GM12878 (cell line): ENCODE measurements at regions not wholly inside any gene's neighbourhood (a gene's known extent, or its start where the extent isn't known, plus 50 kb on each side); places are given as distances from the start of the nearest gene placed in this dataset.

ENCODE experiments used
- ATAC-seq: fragments of 200-7000 bp; cut with Tn5 transposase; 3 replicates; pipeline ENCODE4 v1.9.1; 2020; ENCODE audit warnings: mild to moderate bottlenecking, moderate library complexity
- BruUV-seq: library from RNA; stranded (reverse); fragments of 400-500 nt; replicated peaks from 2 replicates; lab custom pipeline; 2021; lab: Mats Ljungman, UMichigan
- CTCF ChIA-PET: fragments of 300-600 bp; sonication (Branson Sonifier 250); formaldehyde crosslinking; extraction: SDS; loops from one replicate; lab custom pipeline; 2021; ENCODE audit warnings: inconsistent platforms; lab: Yijun Ruan, JAX
- POLR2A ChIA-PET: fragments of 350-600 bp; formaldehyde crosslinking; extraction: SDS; loops from one replicate; lab custom pipeline; 2021; ENCODE audit warnings: inconsistent platforms; lab: Charles Lee
- RAD21 ChIA-PET: fragments of 300-600 bp; sonication (Branson Sonifier 250); formaldehyde crosslinking; loops from one replicate; lab custom pipeline; 2023; ENCODE audit warnings: antibody characterized with exemption; ENCODE audit not compliant: unreplicated experiment; lab: Charles Lee
- SMC1A ChIA-PET: fragments of 300-600 bp; sonication (Branson Sonifier 250); formaldehyde crosslinking; loops from one replicate; lab custom pipeline; 2023; ENCODE audit not compliant: unreplicated experiment, uncharacterized antibody; lab: Charles Lee
- DNase-seq: peaks from one replicate; pipeline ENCODE4 v3.0.0-alpha.2; 2011; ENCODE audit warnings: low read depth, low spot score
- FAIRE-seq: peaks from 3 replicates; lab custom pipeline; 2011; peaks lifted over from hg19 to GRCh38; lab: Jason Lieb, UNC
- H2AFZ ChIP-seq: 2 replicates; pipeline ENCODE4 v1.6.0; 2011; ENCODE audit warnings: low read depth, low read length, control low read depth; ENCODE audit not compliant: control insufficient read depth
- H3K27ac ChIP-seq: 2 replicates; pipeline ENCODE4 v1.5.1; 2011; ENCODE audit warnings: control low read depth; ENCODE audit not compliant: control insufficient read depth, insufficient read depth
- H3K27me3 ChIP-seq, 2 experiments: replicated peaks in 1 of 2; 2 replicates each; pipeline versions ENCODE4 v1.6.0 to v1.6.1; 2011; ENCODE audit warnings: low read length in 1 of 2; ENCODE audit not compliant: control insufficient read depth in 2 of 2, insufficient read depth in 2 of 2
- H3K36me3 ChIP-seq, 2 experiments: 2 replicates each; pipeline ENCODE4 v1.5.1; 2011; ENCODE audit warnings: low read length in 1 of 2; ENCODE audit not compliant: control insufficient read depth in 2 of 2, insufficient read depth in 2 of 2
- H3K4me1 ChIP-seq: 2 replicates; pipeline ENCODE4 v1.6.1; 2011; ENCODE audit warnings: mild to moderate bottlenecking, low read length, moderate library complexity, mixed read lengths; ENCODE audit not compliant: control insufficient read depth, insufficient read depth
- H3K4me2 ChIP-seq: 2 replicates; pipeline ENCODE4 v1.6.0; 2011; ENCODE audit warnings: control low read depth; ENCODE audit not compliant: control insufficient read depth, insufficient read depth
- H3K4me3 ChIP-seq: fragments of 200-600 bp; sonication (generic); 2 replicates; pipeline ENCODE4 v1.5.1; 2016
- H3K79me2 ChIP-seq: 2 replicates; pipeline ENCODE4 v1.6.0; 2011; ENCODE audit warnings: low read length; ENCODE audit not compliant: control insufficient read depth, insufficient read depth
- H3K9ac ChIP-seq: 2 replicates; pipeline ENCODE4 v1.8.0; 2011; ENCODE audit warnings: low read length, control low read depth, mixed read lengths; ENCODE audit not compliant: control insufficient read depth, insufficient read depth
- H3K9me3 ChIP-seq: replicated peaks from 3 replicates; pipeline ENCODE4 v1.5.1; 2011; ENCODE audit warnings: mild to moderate bottlenecking, low read length; ENCODE audit not compliant: control insufficient read depth, insufficient read depth
- H4K20me1 ChIP-seq: 2 replicates; pipeline ENCODE4 v1.6.0; 2011; ENCODE audit not compliant: control insufficient read depth, insufficient read depth
- CREM ChIP-seq: IDR thresholded peaks from 2 replicates; pipeline ENCODE4 v1.6.1; 2014; ENCODE audit warnings: antibody characterized with exemption, low read depth
- E2F4 ChIP-seq: IDR thresholded peaks from 2 replicates; pipeline ENCODE4 v1.6.1; 2012; ENCODE audit warnings: low read depth, low read length, improper control_type of control experiment
- ELK1 ChIP-seq: IDR thresholded peaks from 2 replicates; pipeline ENCODE4 v1.6.1; 2012; ENCODE audit warnings: low read depth, low read length, improper control_type of control experiment
- EZH2 ChIP-seq: IDR thresholded peaks from 2 replicates; pipeline ENCODE4 v1.6.1; 2012; ENCODE audit warnings: low read depth, mild to moderate bottlenecking, control low read depth, inconsistent platforms, low read length, borderline replicate concordance; ENCODE audit not compliant: control insufficient read depth
- MAX ChIP-seq: IDR thresholded peaks from 2 replicates; pipeline ENCODE4 v1.6.1; 2012; ENCODE audit warnings: low read depth, low read length, improper control_type of control experiment
- NR2C2 ChIP-seq: IDR thresholded peaks from 2 replicates; pipeline ENCODE4 v1.6.1; 2011; ENCODE audit warnings: borderline replicate concordance, low read depth; ENCODE audit not compliant: control insufficient read depth, insufficient read length
- SKIL ChIP-seq: fragments of 450-650 bp; IDR thresholded peaks from 2 replicates; pipeline ENCODE4 v1.6.1; 2017; ENCODE audit warnings: mild to moderate bottlenecking, low read depth, inconsistent platforms; ENCODE audit not compliant: poor library complexity, severe bottlenecking
- TAF1 ChIP-seq: IDR thresholded peaks from 2 replicates; pipeline ENCODE4 v1.6.1; 2011; ENCODE audit warnings: mild to moderate bottlenecking, low read depth, low read length, borderline replicate concordance
- TARDBP ChIP-seq: IDR thresholded peaks from 2 replicates; pipeline ENCODE4 v1.6.1; 2016; ENCODE audit warnings: borderline replicate concordance
- TCF3 ChIP-seq: IDR thresholded peaks from 2 replicates; pipeline ENCODE4 v1.6.1; 2012; ENCODE audit warnings: low read depth, mild to moderate bottlenecking, low read length, borderline replicate concordance; ENCODE audit not compliant: insufficient read depth
- ZZZ3 ChIP-seq: IDR thresholded peaks from 2 replicates; pipeline ENCODE4 v1.6.1; 2011; ENCODE audit warnings: low read depth; ENCODE audit not compliant: control insufficient read depth, insufficient read length
- WGBS: methylation state at CpG from one replicate; pipeline ENCODE4 v1.1.6; 2016; ENCODE audit warnings: low lambda C conversion rate; ENCODE audit not compliant: insufficient replicate concordance, insufficient coverage; ENCODE audit errors: missing lambda C conversion rate; 5-methylcytosine and 5-hydroxymethylcytosine counted together
- in situ Hi-C: fragments of 300-500 bp; cut with MboI; formaldehyde crosslinking; loops from 9 replicates; pipeline ENCODE4 v1.14.3; 2018; ENCODE audit warnings: mixed read lengths
- intact Hi-C: fragments of 100-400 bp; cut with micrococcal nuclease; formaldehyde crosslinking; loops from one replicate; pipeline ENCODE4 v1.14.2; 2022; ENCODE audit not compliant: unreplicated experiment

GRCh38 chr14:55744321-55744720, 164.3 kb downstream of the KTN1 start:
- no peak for DNase-seq
- H4K20me1 ChIP-seq = no peaks in the 10 kb centered on the region
- H2AFZ ChIP-seq = no peak overlapping the region
- no peak for FAIRE-seq
- no peak overlapping the region for H3K9ac ChIP-seq
- H3K27me3 ChIP-seq = no peaks in the 10 kb centered on the region
- no peak overlapping the region for H3K4me3 ChIP-seq
- ChIA-PET SMC1A (no interaction called here), RAD21 (interaction anchor here (0.8 kb wide), 1 partner anchor 12 kb away, joined by 5 read pairs; no protein-coding TSS in a partner anchor), CTCF (no interaction called here), POLR2A (no interaction called here)
- ATAC-seq = no peak
- no peak overlapping the region for H3K4me2 ChIP-seq
- BruUV-seq = no TSS peak
- H3K79me2 ChIP-seq = no peaks in the 10 kb centered on the region
- H3K4me1 ChIP-seq = no peaks in the 10 kb centered on the region
- no peaks in the 10 kb centered on the region for H3K9me3 ChIP-seq
- no peaks in the 10 kb centered on the region for H3K36me3 ChIP-seq
- TF ChIP-seq ELK1 = no peak
- in situ Hi-C loops = no loop called here
- intact Hi-C loops = no loop called here
- H3K27ac ChIP-seq = no peak overlapping the region
- WGBS = 65% methylated on average over 4 of the region's 4 CpGs

- FAIRE-seq = no peak
- in situ Hi-C loops (no loop called here), intact Hi-C loops (no loop called here)
- Histone ChIP-seq H2AFZ (no peak overlapping the region), H3K27me3 (no peaks in the 10 kb centered on the region), H3K79me2 (no peaks in the 10 kb centered on the region), H4K20me1 (no peaks in the 10 kb centered on the region), H3K4me1 (no peaks in the 10 kb centered on the region), H3K4me3 (no peak overlapping the region), H3K9me3 (no peaks in the 10 kb centered on the region), H3K4me2 (no peak overlapping the region), H3K36me3 (no peaks in the 10 kb centered on the region), H3K27ac (no peak overlapping the region), H3K9ac (no peak overlapping the region)
- ChIA-PET CTCF (no interaction called here), RAD21 (no interaction called here), SMC1A (no interaction called here), POLR2A (no interaction called here)
- no peak for ATAC-seq
- DNase-seq = no peak
- 36% methylated on average over 7 of the region's 7 CpGs for WGBS
- BruUV-seq = no TSS peak
- TF ChIP-seq SKIL (no peak), EZH2 (no peak), ZZZ3 (no peak), CREM (no peak), TAF1 (no peak), TCF3 (no peak), E2F4 (no peak), MAX (no peak), TARDBP (no peak), NR2C2 (no peak)
Observed at GRCh38 chr14:55745906-55746305, 165.9 kb downstream of the KTN1 start.
